Tibial artery (tissue), 4 donors: ENCODE measurements at regions not wholly inside any gene's neighbourhood (a gene's known extent, or its start where the extent isn't known, plus 50 kb on each side); places are given as distances from the start of the nearest gene placed in this dataset.

Source experiments
- DNase-seq, 2 donors: peaks; one replicate each; pipeline ENCODE4 v3.0.0-alpha.2; 2019
- H3K27ac ChIP-seq, 2 donors: fragments of 200-600 bp; sonication (generic) in 1 of 2; 1 replicate in 1 of 2; 2 replicates in 1 of 2; pipeline ENCODE4 v1.5.1; 2018 to 2019; ENCODE audit warnings: mild to moderate bottlenecking in 1 of 2
- H3K27me3 ChIP-seq, 2 donors: fragments of 200-600 bp; sonication (generic) in 1 of 2; one replicate each; pipeline versions ENCODE4 v1.5.1 to v1.6.0; 2016 to 2019
- H3K36me3 ChIP-seq, 3 donors: fragments of 200-600 bp; sonication (generic) in 2 of 3; one replicate each; pipeline ENCODE4 v1.5.1; 2016 to 2019; ENCODE audit warnings: mild to moderate bottlenecking in 2 of 3
- H3K4me1 ChIP-seq, 4 donors: fragments of 200-600 bp; sonication (generic) in 2 of 4; 1 replicate in 3 of 4; 2 replicates in 1 of 4; pipeline ENCODE4 v1.5.1; 2016 to 2019
- H3K4me3 ChIP-seq, 2 donors: fragments of 200-600 bp; sonication (generic) in 1 of 2; 1 replicate in 1 of 2; 2 replicates in 1 of 2; pipeline ENCODE4 v1.5.1; 2018 to 2019; ENCODE audit warnings: mild to moderate bottlenecking in 2 of 2
- H3K9me3 ChIP-seq, 3 donors: fragments of 200-600 bp; sonication (generic) in 1 of 3; one replicate each; pipeline ENCODE4 v1.5.1; 2016 to 2019
- intact Hi-C: fragments of 100-400 bp; cut with DNase I; formaldehyde crosslinking; loops from one replicate; pipeline ENCODE4 v1.15.0; 2023; ENCODE audit warnings: low total_unique reads
- TF ChIP-seq, protein P1 (sequence below), 2 experiments: fragments of 200-600 bp in 1 of 2; fragments of 450-650 bp in 1 of 2; IDR thresholded peaks; one replicate each; pipeline ENCODE4 v1.5.1; 2017 to 2019; ENCODE audit warnings: antibody characterized with exemption in 2 of 2, mild to moderate bottlenecking in 1 of 2, moderate library complexity in 1 of 2

DNA sequence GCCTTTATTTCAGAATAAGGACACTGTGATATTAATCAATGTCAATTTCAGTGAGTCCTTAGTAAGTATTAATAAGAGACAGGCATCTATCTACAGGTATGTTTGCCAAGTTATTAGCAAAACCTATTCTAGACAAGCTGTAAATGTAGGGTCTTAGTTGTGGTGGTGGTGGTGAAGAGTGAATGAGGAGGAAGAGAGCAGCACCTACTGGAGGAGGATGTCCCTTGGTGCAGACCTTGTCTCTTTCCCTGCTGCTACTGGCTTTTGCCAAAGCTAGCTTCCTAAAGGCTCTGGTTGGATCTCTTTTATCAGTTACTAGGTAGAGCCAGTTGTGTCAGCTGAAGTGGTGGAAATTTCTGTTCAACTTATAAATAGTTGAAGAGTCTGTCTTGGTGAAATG lies 304.8 kb upstream of the ATP2B1 start:
- Histone ChIP-seq H3K4me1 (peaks cover 0 to 4% (median 0%) of the 10 kb centered on the region in 4 donors), H3K27me3 (no peaks in the 10 kb centered on the region), H3K36me3 (no peaks in the 10 kb centered on the region), H3K9me3 (no peaks in the 10 kb centered on the region), H3K4me3 (no peak overlapping the region), H3K27ac (no peak overlapping the region)
- TF ChIP-seq, protein P1, sequence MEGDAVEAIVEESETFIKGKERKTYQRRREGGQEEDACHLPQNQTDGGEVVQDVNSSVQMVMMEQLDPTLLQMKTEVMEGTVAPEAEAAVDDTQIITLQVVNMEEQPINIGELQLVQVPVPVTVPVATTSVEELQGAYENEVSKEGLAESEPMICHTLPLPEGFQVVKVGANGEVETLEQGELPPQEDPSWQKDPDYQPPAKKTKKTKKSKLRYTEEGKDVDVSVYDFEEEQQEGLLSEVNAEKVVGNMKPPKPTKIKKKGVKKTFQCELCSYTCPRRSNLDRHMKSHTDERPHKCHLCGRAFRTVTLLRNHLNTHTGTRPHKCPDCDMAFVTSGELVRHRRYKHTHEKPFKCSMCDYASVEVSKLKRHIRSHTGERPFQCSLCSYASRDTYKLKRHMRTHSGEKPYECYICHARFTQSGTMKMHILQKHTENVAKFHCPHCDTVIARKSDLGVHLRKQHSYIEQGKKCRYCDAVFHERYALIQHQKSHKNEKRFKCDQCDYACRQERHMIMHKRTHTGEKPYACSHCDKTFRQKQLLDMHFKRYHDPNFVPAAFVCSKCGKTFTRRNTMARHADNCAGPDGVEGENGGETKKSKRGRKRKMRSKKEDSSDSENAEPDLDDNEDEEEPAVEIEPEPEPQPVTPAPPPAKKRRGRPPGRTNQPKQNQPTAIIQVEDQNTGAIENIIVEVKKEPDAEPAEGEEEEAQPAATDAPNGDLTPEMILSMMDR (IDR thresholded peaks at IDR 0.05) = no peak
- DNase-seq = no peak
- intact Hi-C loops = no loop called here

DNA sequence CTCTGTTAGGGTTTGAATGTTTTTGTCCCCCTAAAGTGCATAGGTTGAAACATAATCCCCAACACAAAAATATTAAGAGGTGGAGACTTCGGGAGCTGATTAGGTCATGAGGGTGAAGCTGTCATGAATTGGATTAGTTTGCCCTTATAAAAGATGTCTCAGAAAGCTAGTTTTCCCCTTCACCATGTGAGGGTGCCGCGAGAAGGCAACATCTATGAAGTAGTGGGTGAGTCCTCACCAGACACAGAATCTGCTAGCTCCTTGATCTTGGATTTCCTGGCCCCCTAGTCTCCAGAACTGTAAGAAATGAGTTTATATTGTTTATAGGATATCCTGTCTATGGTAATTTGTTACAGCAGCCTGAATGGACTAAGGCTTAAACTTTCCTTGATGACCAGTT lies 301.5 kb upstream of the ATP2B1 start:
- Histone ChIP-seq H3K4me1 (peaks cover 0 to 2% (median 0%) of the 10 kb centered on the region in 4 donors), H3K27me3 (no peaks in the 10 kb centered on the region), H3K9me3 (no peaks in the 10 kb centered on the region), H3K36me3 (no peaks in the 10 kb centered on the region), H3K27ac (no peak overlapping the region), H3K4me3 (no peak overlapping the region)
- intact Hi-C loops = no loop called here
- DNase-seq = no peak
- TF ChIP-seq, protein P1 (IDR thresholded peaks at IDR 0.05) = no peak

DNA sequence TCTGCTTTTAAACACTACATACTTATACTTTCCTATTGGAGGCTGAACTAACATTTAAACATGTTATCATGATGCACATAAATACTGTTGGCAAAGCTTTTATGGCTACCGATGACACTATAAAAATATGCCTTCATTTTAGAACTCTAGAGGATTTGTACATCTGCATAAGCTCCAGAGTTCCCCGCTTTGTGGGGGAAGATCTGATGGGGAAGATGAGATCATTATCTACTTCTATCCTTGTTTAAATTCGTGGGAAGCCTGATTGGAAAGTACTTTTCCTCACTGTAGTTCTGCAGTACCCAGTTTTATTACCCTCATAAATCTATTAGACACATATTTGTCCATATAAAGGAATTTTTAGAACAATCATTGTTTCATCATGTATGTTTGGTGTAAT lies 299.6 kb upstream of the ATP2B1 start:
- Histone ChIP-seq H3K4me3 (no peak overlapping the region), H3K4me1 (no peaks in the 10 kb centered on the region), H3K36me3 (no peaks in the 10 kb centered on the region), H3K27ac (no peak overlapping the region), H3K27me3 (no peaks in the 10 kb centered on the region), H3K9me3 (no peaks in the 10 kb centered on the region)
- intact Hi-C loops = no loop called here
- TF ChIP-seq, protein P1 (IDR thresholded peaks at IDR 0.05) = no peak
- no peak for DNase-seq

DNA sequence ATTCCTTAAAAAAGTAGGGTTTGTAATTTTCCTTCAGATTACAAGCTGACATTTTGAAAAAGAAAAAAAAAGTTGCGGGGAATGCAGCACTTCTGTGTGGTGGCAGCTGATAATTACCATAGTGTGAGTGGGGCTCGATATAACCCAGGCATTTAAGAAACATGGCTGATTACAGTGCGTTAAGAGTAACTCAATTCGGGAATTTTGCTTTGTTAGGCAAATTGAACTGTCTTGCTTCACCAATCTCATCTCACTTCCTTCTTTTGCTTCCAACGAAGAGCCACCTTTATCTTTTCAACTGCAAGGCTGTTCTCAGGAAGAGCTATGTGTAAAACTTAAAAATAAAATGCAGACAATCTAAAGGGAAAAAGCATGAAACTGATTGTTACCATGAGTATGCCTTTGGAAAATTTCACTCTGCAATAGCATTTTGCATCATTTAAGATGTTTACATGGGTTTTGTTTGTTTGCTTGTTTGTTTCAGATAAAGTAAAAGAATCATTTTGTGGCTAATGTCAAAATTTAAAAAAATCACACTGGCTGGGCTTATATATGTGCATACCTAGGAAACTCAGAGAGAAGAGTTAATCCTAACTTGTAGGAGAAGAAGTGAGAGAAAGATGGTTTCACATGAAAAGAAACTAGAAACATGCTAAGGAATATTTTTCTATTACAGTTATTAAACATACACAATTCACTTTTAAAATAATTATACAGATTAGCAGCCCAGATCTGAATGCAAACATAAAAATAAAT lies 295.9 kb upstream of the ATP2B1 start:
- H3K27me3 ChIP-seq = no peaks in the 10 kb centered on the region
- DNase-seq = no peak
- H3K9me3 ChIP-seq = no peaks in the 10 kb centered on the region
- H3K36me3 ChIP-seq = no peaks in the 10 kb centered on the region
- peaks cover 0 to 8% (median 0%) of the 10 kb centered on the region in 4 donors for H3K4me1 ChIP-seq
- TF ChIP-seq, protein P1 (IDR thresholded peaks at IDR 0.05) = no peak
- intact Hi-C loops = no loop called here
- no peak overlapping the region for H3K27ac ChIP-seq
- no peak overlapping the region for H3K4me3 ChIP-seq

DNA sequence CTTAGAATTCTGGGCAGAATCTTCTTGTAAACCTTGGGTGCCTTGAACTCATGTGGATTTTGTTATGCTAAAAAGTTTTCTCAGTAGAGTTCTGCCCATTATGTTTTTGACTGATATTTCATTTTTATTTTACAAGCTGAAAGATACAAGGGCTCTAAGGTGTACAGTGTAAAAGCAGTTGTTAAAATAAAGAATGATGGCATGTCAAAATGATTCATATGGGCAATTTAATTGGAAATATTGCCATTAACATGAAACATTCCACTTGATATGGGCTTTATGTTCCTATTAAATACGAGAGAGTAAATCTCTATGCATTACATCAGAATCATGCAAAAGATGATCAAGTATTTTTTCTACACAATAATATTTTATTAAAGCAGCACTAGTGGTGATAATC lies 295.1 kb upstream of the ATP2B1 start:
- Histone ChIP-seq H3K36me3 (no peaks in the 10 kb centered on the region), H3K4me3 (no peak overlapping the region), H3K27me3 (no peaks in the 10 kb centered on the region), H3K27ac (no peak overlapping the region), H3K9me3 (no peaks in the 10 kb centered on the region), H3K4me1 (peaks cover 0 to 9% (median 0%) of the 10 kb centered on the region in 4 donors)
- no peak for DNase-seq
- TF ChIP-seq, protein P1 (IDR thresholded peaks at IDR 0.05) = no peak
- intact Hi-C loops = no loop called here
